Tibial nerve (tissue), 4 donors: ENCODE measurements at regions not wholly inside any gene's neighbourhood (a gene's known extent, or its start where the extent isn't known, plus 50 kb on each side); places are given as distances from the start of the nearest gene placed in this dataset.
"Not testable (repeated sequence)": the region's sequence is repeated elsewhere in the genome, so short reads cannot be mapped to it uniquely, and the experiment has no call there.

ENCODE experiments used
- DNase-seq, 2 donors: peaks; one replicate each; pipeline ENCODE4 v3.0.0-alpha.2; 2019; ENCODE audit warnings: low spot score in 2 of 2
- H3K27ac ChIP-seq, 4 donors: fragments of 200-600 bp; sonication (generic) in 3 of 4; one replicate each; pipeline ENCODE4 v1.5.1; 2017 to 2019; ENCODE audit warnings: mild to moderate bottlenecking in 1 of 4
- H3K27me3 ChIP-seq, 2 donors: fragments of 200-600 bp; sonication (generic) in 1 of 2; one replicate each; pipeline versions ENCODE4 v1.5.1 to v1.6.0; 2017 to 2019
- H3K36me3 ChIP-seq, 3 donors: fragments of 200-600 bp; sonication (generic); one replicate each; pipeline ENCODE4 v1.5.1; 2018 to 2019
- H3K4me1 ChIP-seq, 4 donors: fragments of 200-600 bp; sonication (generic) in 3 of 4; one replicate each; pipeline ENCODE4 v1.5.1; 2017 to 2019
- H3K4me3 ChIP-seq, 4 donors: fragments of 200-600 bp; sonication (generic) in 3 of 4; one replicate each; pipeline ENCODE4 v1.5.1; 2017 to 2019; ENCODE audit warnings: mild to moderate bottlenecking in 1 of 4, moderate library complexity in 1 of 4
- H3K9me3 ChIP-seq, 4 donors: fragments of 200-600 bp; sonication (generic) in 3 of 4; one replicate each; pipeline ENCODE4 v1.5.1; 2017 to 2019
- CTCF ChIP-seq, 5 experiments: fragments of 200-600 bp in 3 of 5; fragments of 450-650 bp in 2 of 5; sonication (generic) in 3 of 5; IDR thresholded peaks; one replicate each; pipeline ENCODE4 v1.5.1; 2016 to 2019; ENCODE audit warnings: antibody characterized with exemption in 5 of 5, mild to moderate bottlenecking in 3 of 5, moderate library complexity in 2 of 5
- EP300 ChIP-seq, 2 donors: sonication (generic); formaldehyde crosslinking; IDR thresholded peaks; one replicate each; pipeline ENCODE4 v1.6.1; 2017; ENCODE audit warnings: antibody characterized with exemption in 2 of 2, mild to moderate bottlenecking in 1 of 2
- POLR2A ChIP-seq, 2 donors: fragments of 450-650 bp; IDR thresholded peaks; one replicate each; pipeline ENCODE4 v1.6.1; 2017; ENCODE audit warnings: antibody characterized with exemption in 2 of 2, mild to moderate bottlenecking in 2 of 2, moderate library complexity in 2 of 2
- WGBS, 2 donors: methylation state at CpG; one replicate each; pipeline ENCODE4 v1.1.5; 2018; 5-methylcytosine and 5-hydroxymethylcytosine counted together

- Histone ChIP-seq H3K27me3 (no peaks in the 10 kb centered on the region), H3K9me3 (peaks cover 0 to 29% (median 0%) of the 10 kb centered on the region in 4 donors), H3K4me3 (no peak overlapping the region), H3K36me3 (no peaks in the 10 kb centered on the region), H3K4me1 (no peaks in the 10 kb centered on the region), H3K27ac (no peak overlapping the region)
- WGBS, 2 donors: 83 to 96% methylated on average over 7 of the region's 7 CpGs
- no peak for DNase-seq
- TF ChIP-seq CTCF (IDR thresholded peaks at IDR 0.05): no peak
- TF ChIP-seq EP300 (IDR thresholded peaks at IDR 0.05): no peak
- TF ChIP-seq POLR2A (IDR thresholded peaks at IDR 0.05): no peak
Measured at GRCh38 chr10:8172604-8173003, 118.1 kb downstream of the GATA3 start.

GRCh38 chr10:8173243-8173865, 118.9 kb downstream of the GATA3 start:
- WGBS, 2 donors: 87 to 89% methylated on average over 4 of the region's 4 CpGs
- Histone ChIP-seq H3K27me3 (no peaks in the 10 kb centered on the region), H3K36me3 (no peaks in the 10 kb centered on the region), H3K9me3 (peaks cover 0 to 22% (median 0%) of the 10 kb centered on the region in 4 donors), H3K27ac (no peak overlapping the region), H3K4me3 (no peak overlapping the region), H3K4me1 (no peaks in the 10 kb centered on the region)
- TF ChIP-seq EP300 (IDR thresholded peaks at IDR 0.05): no peak
- TF ChIP-seq CTCF (IDR thresholded peaks at IDR 0.05): no peak
- no peak for TF ChIP-seq POLR2A (IDR thresholded peaks at IDR 0.05)
- no peak for DNase-seq

GRCh38 chr10:8173866-8174243, 119.4 kb downstream of the GATA3 start:
- no peaks in the 10 kb centered on the region for H3K27me3 ChIP-seq
- no peak for TF ChIP-seq CTCF (IDR thresholded peaks at IDR 0.05)
- no peak for TF ChIP-seq POLR2A (IDR thresholded peaks at IDR 0.05)
- no peak for TF ChIP-seq EP300 (IDR thresholded peaks at IDR 0.05)
- peaks cover 0 to 17% (median 0%) of the 10 kb centered on the region in 4 donors for H3K9me3 ChIP-seq
- WGBS, 2 donors: 79% methylated on average over 3 of the region's 3 CpGs
- no peak overlapping the region for H3K27ac ChIP-seq
- H3K4me3 ChIP-seq: no peak overlapping the region
- DNase-seq: no peak
- H3K36me3 ChIP-seq: no peaks in the 10 kb centered on the region
- no peaks in the 10 kb centered on the region for H3K4me1 ChIP-seq

GRCh38 chr10:8174762-8175161, 120.3 kb downstream of the GATA3 start:
- no peak overlapping the region for H3K4me3 ChIP-seq
- no peaks in the 10 kb centered on the region for H3K4me1 ChIP-seq
- no peak overlapping the region for H3K27ac ChIP-seq
- H3K36me3 ChIP-seq: no peaks in the 10 kb centered on the region
- TF ChIP-seq EP300 (IDR thresholded peaks at IDR 0.05): no peak
- no peak for TF ChIP-seq CTCF (IDR thresholded peaks at IDR 0.05)
- TF ChIP-seq POLR2A (IDR thresholded peaks at IDR 0.05): no peak
- WGBS, 2 donors: 47 to 49% methylated on average over 8 of the region's 8 CpGs
- H3K9me3 ChIP-seq: peaks cover 0 to 9% (median 0%) of the 10 kb centered on the region in 4 donors
- no peaks in the 10 kb centered on the region for H3K27me3 ChIP-seq
- DNase-seq: no peak

- WGBS, 2 donors: 68 to 71% methylated on average over 2 to 3 of the region's 3 CpGs
- not testable (repeated sequence) for H3K4me1 ChIP-seq, H3K36me3 ChIP-seq, H3K4me3 ChIP-seq, H3K27ac ChIP-seq, DNase-seq, H3K27me3 ChIP-seq, H3K9me3 ChIP-seq
Measured at GRCh38 chr10:8177526-8177925, 123.0 kb downstream of the GATA3 start.

- H3K9me3 ChIP-seq, H3K4me3 ChIP-seq, DNase-seq, H3K36me3 ChIP-seq, H3K27me3 ChIP-seq, H3K27ac ChIP-seq, H3K4me1 ChIP-seq: not testable (repeated sequence)
- WGBS, 2 donors: 73 to 76% methylated on average over 1 of the region's 1 CpG
Measured at GRCh38 chr10:8179773-8180172, 125.3 kb downstream of the GATA3 start.
